Epithelial cell of prostate (primary cell): ENCODE measurements at regions not wholly inside any gene's neighbourhood (a gene's known extent, or its start where the extent isn't known, plus 50 kb on each side); places are given as distances from the start of the nearest gene placed in this dataset.
"Not testable (repeated sequence)": the region's sequence is repeated elsewhere in the genome, so short reads cannot be mapped to it uniquely, and the experiment has no call there.

Source experiments
- DNase-seq: peaks from one replicate; pipeline ENCODE4 v3.0.0-alpha.2; 2011; ENCODE audit warnings: low read depth, low spot score
- H3K27ac ChIP-seq: fragments of 450-650 bp; 2 replicates; pipeline ENCODE4 v1.5.1; 2017; ENCODE audit warnings: mild to moderate bottlenecking

GRCh38 chr1:99533909-99534637 lies 111.8 kb upstream of the PALMD start:
- no peak overlapping the region for H3K27ac ChIP-seq
- no peak for DNase-seq

- no peak for DNase-seq
- no peak overlapping the region for H3K27ac ChIP-seq
Measured at GRCh38 chr1:99534638-99534930, 111.3 kb upstream of the PALMD start.

GRCh38 chr1:99535470-99536164 lies 110.3 kb upstream of the PALMD start:
- no peak overlapping the region for H3K27ac ChIP-seq
- DNase-seq = no peak

GRCh38 chr1:99537886-99538617 lies 107.9 kb upstream of the PALMD start:
- DNase-seq = no peak
- no peak overlapping the region for H3K27ac ChIP-seq

GRCh38 chr1:99538618-99538956 lies 107.3 kb upstream of the PALMD start:
- DNase-seq = no peak
- no peak overlapping the region for H3K27ac ChIP-seq

GRCh38 chr1:99539131-99539530 lies 106.8 kb upstream of the PALMD start:
- DNase-seq = no peak
- H3K27ac ChIP-seq = no peak overlapping the region

- DNase-seq = no peak
- no peak overlapping the region for H3K27ac ChIP-seq
Measured at GRCh38 chr1:99540744-99541143, 105.2 kb upstream of the PALMD start.

- no peak overlapping the region for H3K27ac ChIP-seq
- peak; percentile 70 for DNase-seq
Measured at GRCh38 chr1:99544328-99544727, 101.6 kb upstream of the PALMD start.

- DNase-seq = no peak
- no peak overlapping the region for H3K27ac ChIP-seq
Measured at GRCh38 chr1:99546432-99547416, 99.2 kb upstream of the PALMD start.

- DNase-seq = no peak
- no peak overlapping the region for H3K27ac ChIP-seq
Measured at GRCh38 chr1:99548943-99549605, 96.8 kb upstream of the PALMD start.

- H3K27ac ChIP-seq = no peak overlapping the region
- no peak for DNase-seq
Measured at GRCh38 chr1:99550198-99550597, 95.7 kb upstream of the PALMD start.

- DNase-seq = no peak
- H3K27ac ChIP-seq = no peak overlapping the region
Measured at GRCh38 chr1:99551812-99552614, 93.9 kb upstream of the PALMD start.

- H3K27ac ChIP-seq = no peak overlapping the region
- no peak for DNase-seq
Measured at GRCh38 chr1:99553301-99553700, 92.6 kb upstream of the PALMD start.

- H3K27ac ChIP-seq, DNase-seq: not testable (repeated sequence)
Measured at GRCh38 chr1:99553819-99554218, 92.1 kb upstream of the PALMD start.

GRCh38 chr1:99554727-99555126 lies 91.2 kb upstream of the PALMD start:
- no peak overlapping the region for H3K27ac ChIP-seq
- no peak for DNase-seq

- DNase-seq = peak; percentile 48
- H3K27ac ChIP-seq = peak overlapping the region; percentile 48
Measured at GRCh38 chr1:99557546-99558202, 88.2 kb upstream of the PALMD start.

- no peak overlapping the region for H3K27ac ChIP-seq
- DNase-seq = no peak
Measured at GRCh38 chr1:99559166-99559565, 86.7 kb upstream of the PALMD start.

- no peak overlapping the region for H3K27ac ChIP-seq
- DNase-seq = no peak
Measured at GRCh38 chr1:99560207-99561040, 85.5 kb upstream of the PALMD start.
